DMS79 (cell line): ENCODE measurements at regions not wholly inside any gene's neighbourhood (a gene's known extent, or its start where the extent isn't known, plus 50 kb on each side); places are given as distances from the start of the nearest gene placed in this dataset.
"Not testable (repeated sequence)": the region's sequence is repeated elsewhere in the genome, so short reads cannot be mapped to it uniquely, and the experiment has no call there.

Experiments used
- DNase-seq: peaks from one replicate; lab custom pipeline; 2025; lab: John Stamatoyannopoulos, UW

DNA sequence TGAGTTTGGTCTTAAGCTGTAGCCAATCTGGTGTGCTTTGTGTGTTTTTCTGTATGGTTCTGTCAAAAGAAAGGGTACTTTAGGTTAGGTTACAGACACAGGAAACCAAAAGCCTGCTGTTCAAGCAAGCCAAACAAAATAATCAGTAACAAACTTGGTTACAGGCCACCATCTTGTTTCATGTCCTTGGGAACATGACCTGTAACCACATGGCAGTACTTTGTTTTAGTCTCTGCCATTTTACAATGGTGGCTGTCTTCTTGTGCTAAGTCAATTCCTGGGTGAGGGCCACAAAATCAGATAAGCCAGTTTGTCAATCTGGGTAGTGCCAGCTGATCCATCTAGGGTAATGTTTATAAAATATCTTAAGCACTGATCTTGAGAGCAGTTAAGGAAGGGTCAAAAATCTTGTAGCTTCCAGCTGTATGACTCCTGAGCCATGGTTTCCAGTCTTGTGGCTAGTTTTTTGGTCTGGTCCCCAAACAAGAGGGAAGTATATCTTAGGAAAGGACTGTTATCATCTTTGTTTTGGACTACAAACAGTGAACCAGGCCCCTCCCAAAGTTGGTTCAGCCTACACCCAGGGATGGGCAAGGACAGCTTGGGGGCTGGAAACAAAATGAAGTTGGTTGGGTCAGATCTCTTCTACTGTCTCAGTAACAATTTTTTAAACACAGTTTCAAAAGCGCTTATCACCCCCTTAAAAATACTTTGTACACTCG, 90.0 kb downstream of the IGLL5 start:
- no peak for DNase-seq

DNA sequence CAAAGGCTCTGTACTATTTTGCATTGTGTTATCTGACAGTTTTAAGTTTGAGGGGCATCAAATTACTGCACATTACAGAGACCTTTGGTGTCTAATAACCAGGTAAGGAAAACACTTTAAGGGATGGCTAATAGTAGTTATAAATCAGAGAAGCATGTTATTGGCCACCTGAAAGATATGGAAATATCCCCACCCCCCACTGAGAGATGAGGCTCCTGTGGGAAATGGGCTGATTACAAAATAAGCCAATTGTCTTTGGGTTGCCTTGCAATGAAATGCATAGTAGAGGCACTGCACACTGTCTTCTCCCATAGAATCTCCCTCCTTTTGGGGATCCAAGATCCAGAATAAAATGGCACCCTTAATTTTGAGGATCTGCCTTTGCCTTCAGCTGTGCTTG, 91.0 kb downstream of the IGLL5 start:
- DNase-seq = no peak

DNA sequence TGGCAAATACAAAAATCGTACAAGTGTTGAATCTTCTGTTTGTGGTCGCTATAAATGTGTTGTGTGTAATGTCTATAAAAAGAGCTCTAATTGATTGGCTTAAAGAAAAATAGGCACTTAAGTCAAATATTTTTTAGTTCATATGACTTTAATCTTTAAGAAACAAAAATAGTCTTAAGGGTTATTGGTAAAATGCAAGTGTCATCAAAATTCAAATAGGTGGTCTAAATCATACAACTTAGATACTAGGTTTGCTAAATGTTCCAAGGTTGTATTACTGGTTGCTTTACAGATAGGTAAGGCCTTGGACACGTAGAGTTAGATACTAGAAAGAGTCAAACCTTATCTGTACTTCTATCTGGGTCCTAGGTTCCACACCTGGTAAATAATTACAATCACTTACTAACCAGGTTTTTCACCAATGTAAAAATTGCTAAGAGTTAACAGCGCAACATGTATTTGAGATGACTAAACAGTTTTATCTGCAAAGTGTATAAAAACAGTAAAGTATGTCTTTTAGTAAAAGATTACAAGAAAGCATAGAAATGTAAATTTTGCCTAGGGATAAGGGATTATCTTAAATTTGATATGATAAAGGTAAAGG, 91.1 kb upstream of the GNAZ start:
- DNase-seq = no peak

DNA sequence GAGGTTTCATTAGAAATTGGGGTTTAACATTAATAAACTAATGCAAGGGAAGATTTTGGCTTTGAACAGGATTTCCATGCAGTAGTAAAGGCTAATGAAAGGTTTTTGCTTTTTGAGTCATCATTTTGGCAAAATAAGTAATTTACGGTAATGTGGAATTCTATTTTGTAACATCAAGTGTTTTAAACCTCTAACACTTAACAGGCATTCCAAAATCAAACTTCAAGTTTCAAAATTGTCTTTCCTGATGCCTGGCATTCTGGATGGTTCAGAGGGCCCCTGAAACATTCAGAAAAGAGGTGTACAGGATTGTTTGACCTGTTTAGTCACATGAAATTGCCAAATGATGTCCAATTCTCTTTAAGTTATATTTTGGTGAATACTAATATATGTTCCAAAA, 90.4 kb upstream of the GNAZ start:
- no peak for DNase-seq

DNA sequence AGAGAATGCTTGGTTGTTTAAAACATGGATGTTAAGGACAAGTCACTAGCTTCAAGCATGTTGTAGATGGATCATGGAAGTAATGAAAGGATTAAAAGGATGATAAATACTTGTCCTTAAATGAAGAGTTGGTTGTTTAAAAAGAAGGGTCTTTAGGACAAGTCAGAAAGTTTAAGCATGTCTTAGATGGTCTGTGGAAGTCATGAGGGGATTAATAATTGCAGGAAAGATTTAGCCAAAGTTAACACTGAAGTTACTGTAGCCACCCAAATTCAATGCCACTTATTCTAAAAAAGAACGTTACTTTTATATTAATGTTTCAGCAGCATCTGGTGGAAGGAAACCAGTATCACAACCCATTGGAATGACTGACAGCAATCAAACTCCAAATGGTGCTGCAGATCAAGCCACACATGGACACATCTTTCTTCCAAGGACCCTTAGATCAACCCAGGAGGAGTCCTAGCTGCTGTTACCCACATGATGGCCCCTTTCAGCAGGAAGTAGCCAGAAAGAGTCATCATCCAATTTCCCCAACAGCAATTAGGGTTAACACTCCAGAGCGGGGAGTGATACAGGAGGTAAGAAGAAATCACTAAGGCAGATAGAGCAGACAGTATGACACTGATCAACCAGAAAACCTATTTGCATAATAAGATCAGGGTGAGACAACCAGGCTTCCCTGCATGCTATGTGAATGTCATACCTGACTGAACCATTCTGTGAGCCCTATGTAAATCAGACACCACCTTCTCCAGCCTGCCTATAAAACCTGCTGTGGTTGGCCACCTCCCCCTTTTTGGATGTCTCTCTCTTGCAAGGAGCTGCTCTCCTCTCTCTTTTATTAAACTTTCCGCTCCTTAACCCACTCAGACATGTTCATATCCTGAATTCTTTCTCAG, 88.4 kb upstream of the GNAZ start:
- no peak for DNase-seq

DNA sequence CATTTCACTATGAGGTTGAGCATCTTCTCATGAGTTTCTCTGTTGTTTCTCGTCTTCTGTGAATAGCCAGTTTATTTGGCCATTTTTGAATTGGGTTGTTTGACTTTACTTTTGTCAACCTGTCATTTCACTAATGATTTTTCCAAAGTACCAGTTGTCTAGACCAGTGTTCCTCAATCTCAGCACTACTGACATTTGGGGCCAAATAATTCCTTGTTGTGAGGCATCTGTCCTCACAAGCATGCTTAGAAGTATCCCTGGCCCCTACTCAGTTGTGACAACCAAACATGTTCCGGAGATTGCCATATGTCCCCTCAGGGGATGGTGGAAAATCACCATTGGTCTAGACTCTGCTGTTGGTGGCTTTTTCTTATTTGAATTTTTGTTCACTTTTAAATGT, 87.7 kb upstream of the GNAZ start:
- no peak for DNase-seq

DNA sequence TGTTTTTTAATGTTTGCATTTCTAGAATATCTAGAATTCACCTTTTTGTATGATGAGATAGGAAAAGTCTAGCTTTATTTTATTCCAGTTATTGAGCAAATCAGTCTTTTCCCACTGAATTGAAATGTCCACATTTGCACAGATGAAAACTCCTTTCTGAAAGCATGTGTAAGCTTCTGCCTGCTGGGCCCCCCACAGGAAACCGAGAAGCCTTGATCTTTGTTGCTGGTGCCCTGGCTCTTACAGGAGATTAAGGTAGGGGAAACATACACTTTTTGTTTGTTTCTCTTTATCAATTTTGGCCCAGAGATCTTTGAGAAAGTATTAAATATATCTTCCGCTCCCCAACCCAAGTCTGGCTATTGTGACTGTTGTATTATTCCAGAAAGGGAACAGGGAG, 87.2 kb upstream of the GNAZ start:
- no peak for DNase-seq

DNA sequence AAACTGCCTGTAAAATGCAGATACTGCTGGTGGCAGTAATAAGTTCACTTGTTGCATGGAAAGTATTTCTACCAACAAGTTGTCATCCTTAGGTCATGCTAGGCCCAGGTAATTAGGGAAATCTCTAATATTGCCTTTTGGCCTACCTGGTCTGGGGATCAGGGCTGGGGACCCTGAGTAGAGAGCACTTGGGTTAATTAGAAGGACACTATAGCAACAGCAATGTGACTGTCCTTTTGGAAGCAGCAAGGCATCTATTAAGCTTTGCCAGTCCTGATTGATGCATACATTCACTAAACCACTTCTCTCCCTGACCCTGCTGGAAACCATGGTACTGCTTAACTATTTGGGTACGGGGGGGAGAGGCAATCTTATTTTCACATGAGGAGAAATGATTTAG, 86.5 kb upstream of the GNAZ start:
- DNase-seq = no peak

DNA sequence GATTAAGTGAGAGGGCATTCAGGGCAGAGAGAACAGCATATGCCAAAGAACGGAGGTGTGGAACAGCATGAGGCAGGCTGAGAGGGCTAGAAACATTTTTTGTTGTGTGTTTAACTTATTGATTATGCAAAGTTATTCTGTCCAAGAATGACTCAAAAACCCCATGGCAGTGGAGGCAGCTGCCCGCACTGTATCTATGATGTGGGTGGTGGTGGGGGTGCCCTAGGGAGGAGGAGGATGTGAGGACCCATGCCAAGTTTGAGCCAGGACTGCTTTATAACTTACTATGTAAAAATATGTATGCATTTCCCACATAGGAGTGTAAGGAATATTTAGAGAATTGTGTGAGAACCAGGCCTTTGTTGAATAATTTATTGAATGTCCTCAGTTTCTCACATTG, 85.4 kb upstream of the GNAZ start:
- no peak for DNase-seq

DNA sequence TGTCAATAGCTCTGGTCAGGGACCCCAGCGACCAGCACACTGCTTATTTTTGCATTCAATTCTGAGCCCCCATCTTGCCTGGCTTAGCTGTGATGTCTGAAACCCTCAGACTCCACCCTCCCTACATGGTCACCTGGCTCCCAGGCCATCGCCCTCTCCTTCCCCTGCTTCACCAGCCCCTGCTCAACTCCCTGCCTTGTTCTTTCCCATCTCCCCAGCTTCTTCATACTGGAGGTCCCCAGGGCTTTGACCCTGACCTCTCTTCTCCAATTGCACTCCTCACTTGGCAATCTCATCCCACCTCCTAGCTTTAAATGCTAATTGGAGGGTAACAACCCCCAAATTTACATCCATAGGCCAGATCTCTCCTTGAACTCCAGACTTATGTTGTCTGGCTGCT, 84.3 kb upstream of the GNAZ start:
- DNase-seq = no peak

DNA sequence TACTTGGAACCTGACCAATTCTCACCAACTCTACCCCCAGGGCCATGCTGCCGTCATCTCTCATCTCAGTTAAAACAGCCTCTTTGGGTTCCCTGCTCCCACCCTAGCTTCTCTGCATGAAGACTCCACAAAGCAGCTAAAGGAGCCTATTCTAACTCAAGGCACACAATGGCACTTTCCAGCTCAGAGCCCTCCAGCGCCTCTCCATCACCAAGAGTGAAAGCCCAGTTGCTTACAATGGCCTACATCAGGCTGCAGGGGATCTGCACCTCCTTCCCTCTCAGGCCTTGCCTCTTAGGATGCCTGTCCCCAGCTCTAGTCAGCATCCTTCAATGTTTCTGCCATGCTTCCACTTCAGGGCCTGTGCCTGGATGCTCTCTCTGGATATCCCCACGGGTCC, 83.7 kb upstream of the GNAZ start:
- DNase-seq = no peak

DNA sequence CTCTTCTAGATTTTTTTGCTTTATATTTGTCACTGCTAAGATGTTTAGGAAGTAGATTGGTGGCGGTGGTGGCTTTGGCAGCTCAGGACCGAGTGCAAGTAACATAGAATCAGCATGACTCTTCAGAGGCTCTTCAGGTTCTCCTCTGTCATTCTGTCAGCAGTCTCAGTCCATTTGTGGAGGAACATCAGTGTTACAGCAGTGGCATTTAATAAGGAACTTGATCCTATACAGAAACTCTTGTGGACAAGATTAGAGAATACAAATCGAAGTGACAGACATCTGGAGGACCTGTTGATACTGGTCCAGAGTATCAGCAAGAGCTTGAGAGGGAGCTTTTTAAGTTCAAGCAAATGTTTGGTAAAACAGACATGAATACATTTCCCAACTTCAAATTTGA, 82.2 kb upstream of the GNAZ start:
- DNase-seq = no peak

DNA sequence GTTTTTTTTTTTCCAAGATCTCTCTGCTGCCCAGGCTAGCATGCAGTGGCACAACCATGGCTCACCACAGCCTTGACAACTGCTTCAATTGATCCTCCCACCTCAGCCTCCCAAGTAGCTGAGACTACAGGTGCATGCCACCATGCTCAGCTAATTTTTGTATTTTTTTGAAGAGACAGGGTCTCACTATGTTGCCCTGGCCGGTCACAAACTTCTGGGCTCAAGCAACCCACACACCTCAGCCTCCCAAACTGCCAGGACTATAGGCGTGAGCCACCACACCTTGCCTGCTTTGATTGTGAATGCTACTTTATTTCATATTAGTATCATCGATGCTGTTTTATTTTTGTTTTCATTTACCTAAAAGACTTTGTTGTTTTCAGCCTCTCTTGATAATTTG, 81.5 kb upstream of the GNAZ start:
- no peak for DNase-seq

DNA sequence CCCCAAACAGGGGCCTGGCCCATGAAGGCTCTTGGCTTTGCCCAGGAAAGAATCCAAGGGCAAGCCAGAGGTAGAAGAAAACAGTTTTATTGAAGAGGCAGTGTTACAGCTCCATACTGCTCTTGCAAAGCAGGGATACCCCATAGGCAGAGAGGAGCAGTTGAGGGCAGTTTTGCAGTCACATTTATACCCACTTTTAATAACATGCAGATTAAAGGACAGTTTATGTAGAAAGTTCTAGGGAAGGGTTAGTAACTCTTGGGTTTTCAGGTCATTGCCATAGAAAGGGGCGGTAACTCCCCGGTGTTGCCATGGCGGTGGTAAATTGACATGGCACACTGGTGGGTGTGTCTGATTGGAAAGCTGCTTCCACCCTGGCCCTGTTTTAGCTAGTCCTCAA, 80.5 kb upstream of the GNAZ start:
- DNase-seq = no peak

DNA sequence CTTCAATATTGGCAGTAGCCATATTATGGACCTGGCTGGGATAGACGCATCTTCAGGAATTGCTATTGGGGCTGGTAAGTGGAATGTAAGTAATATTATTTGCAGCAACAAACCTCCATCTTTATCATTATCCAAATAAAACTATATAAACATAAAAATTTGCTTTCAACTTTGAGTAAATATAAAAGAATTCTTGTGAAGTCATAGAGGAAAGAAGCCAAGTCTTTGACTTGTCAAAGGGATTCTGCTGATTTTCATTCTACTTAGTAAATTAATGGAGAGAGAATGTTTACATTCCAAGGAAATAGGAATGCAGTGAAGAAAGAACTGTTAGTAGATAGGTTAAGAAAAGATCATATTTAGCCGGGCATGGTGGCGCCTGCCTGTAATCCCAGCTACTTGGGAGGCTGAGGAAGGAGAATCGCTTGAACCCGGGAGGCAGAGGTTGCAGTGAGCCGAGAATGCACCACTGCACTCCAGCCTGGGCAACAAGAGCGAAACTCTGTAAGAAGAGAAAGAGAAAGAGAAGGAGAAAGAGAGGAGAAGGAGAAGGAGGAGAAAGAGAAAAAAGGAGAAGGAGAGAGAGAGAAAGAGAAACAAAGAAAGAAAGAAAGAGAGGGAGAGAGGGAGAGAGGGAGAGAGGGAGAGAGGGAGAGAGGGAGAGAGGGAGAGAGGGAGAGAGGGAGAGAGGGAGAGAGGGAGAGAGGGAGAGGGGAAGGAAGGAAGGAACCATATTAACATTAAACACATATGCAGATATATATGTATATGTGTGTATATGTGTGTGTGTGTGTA, 79.4 kb upstream of the GNAZ start:
- DNase-seq = not testable (repeated sequence)

DNA sequence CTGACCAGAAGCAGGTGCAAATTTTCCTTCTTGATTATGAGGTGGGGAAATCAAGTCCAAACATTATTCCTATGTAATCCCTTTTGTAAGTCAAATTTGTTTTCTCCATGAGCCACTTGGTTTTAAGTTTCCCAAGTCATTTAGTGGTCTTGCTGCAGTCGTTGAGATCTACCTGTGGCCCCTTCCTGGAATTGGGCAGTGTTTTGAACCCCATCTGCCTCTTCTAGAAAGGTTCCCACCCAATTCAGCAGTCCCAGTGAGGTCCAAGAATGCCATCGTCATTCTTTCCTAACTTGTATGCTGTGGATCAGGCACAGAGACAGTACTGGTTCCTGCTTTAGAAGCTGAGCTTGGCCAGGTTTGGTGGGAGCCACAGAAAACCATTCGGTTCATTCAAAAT, 77.8 kb upstream of the GNAZ start:
- DNase-seq = no peak

DNA sequence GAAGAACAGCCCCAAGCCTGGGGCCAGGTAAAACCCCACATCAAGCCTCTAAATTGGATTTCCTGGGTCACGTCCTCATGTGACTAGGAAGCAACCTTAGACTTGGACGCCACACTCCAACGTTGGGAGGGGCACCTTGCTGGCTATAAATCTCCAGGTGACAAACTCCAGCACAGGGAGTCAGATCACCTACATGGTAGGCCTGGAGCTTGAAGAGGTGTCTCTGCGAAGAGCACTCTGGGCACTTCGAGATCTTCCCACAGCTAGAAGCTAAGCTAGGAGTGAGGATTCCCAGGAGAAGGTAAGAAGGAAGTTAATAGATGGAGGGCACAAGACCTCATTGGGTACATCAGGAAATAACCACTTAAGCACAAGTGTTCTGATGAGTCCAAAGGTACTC, 77.1 kb upstream of the GNAZ start:
- DNase-seq = no peak

DNA sequence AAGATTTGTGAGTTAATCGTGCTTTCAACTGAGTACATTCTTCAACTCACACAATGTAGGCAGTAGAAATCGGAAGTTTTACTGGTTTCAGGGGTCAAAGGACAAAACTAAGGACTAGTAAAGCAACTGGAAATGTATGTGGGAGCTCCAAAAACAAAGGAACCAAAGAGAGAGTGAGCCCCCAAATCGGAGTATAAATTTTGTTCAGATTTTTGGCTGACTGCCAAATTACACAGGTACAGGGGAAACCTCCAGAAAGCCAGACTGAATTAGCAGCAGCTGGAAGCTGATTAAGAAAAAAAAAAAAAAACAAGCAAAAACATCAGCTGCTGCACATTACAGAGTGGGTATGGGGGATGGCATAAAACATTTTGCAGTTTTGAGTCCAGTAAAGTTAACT, 75.2 kb upstream of the GNAZ start:
- no peak for DNase-seq

DNA sequence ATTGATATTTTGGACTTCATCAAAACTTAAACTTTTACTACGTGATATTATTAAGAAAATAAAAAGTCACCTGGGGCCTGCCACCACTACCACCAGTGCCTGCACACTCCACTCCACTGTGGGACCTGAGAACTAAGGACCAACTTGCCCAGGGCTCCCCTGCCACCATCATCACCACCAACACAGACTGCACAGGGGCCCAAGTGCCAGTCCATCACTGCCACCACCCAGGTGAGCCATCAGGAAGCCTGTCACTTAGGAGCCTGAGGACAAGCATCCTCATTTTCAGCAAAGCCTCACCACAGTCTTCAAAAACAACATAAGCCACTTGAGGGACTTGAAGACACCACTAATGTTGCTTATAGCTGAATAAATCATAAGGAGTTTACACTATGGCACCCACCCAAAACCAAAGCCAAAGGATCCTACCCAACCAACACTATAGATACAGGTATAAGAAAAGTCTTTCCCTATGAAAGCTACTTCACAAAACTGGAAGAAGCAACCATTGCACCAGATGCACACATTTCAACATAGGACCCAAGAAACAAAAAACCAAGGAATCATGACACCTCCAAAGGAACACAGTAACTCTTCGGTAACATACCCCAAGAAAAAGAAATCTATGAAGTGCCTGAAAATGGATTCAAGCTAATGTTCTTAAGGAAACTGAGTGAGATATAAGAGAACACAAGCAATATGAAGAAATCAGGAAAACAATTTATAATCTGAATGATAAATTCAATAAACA, 73.6 kb upstream of the GNAZ start:
- DNase-seq = no peak

DNA sequence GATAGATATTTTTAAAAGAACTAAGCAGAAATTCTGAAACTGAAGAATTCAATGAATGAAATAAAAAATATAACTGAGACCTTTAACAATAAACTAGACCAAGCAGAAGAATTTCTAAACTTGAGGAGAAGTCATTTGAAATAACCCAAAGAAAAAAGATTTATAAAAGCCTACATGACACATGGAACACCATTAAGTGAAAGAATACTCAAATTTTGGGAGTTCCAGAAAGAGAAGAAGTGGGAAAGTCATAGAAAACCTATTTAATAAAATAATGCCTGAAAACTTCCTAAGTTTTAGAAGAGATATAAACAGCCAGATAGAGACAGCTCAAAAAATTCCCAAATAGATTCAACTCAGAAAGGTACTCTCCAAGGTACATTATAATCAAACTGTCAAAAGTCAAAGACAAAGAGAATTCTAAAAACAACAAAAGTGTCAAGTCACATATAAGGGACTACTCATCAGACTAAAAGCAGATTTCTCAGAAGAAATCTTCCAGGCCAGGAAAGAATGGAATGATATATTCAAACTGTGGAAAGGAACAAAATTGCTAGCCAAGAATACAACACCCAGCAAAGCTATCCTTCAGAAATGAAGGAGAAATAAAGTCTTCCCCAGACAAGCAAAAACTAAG, 72.9 kb upstream of the GNAZ start:
- DNase-seq = no peak

DNA sequence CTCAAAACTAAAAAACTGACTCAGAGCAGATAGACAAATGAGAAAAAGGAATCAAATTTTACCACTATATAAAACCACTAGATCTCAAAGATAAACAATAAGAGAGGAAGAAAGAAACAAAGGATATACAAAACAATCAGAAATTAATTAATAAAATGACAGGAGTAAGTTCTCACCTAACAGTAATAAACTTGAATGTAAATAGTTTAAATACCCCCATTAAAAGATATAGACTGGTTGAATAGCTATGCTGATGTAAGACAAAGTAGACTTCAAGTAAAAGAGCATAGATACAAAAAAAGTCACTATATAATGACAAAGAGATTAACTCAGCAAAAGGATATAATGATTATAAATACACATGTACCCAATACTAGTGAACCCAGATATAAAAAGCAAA, 72.3 kb upstream of the GNAZ start:
- DNase-seq = no peak
